CD14-positive monocyte (primary cell): ENCODE measurements at regions not wholly inside any gene's neighbourhood (a gene's known extent, or its start where the extent isn't known, plus 50 kb on each side); places are given as distances from the start of the nearest gene placed in this dataset.

ENCODE experiments used
- DNase-seq, 3 donors: peaks; one replicate each; pipeline ENCODE4 v3.0.0-alpha.2; 2011 to 2022
- H2AFZ ChIP-seq: 2 replicates; pipeline ENCODE4 v1.6.0; 2012; ENCODE audit warnings: mild to moderate bottlenecking, low read depth, low read length, inconsistent platforms; ENCODE audit not compliant: insufficient read depth, poor library complexity, severe bottlenecking
- H3K27ac ChIP-seq, 2 donors: 1 replicate in 1 of 2; 2 replicates in 1 of 2; pipeline ENCODE4 v1.5.1; 2012 to 2013; ENCODE audit warnings: low read length in 2 of 2, control low read depth in 1 of 2, inconsistent platforms in 1 of 2, low read depth in 1 of 2, mild to moderate bottlenecking in 1 of 2
- H3K27me3 ChIP-seq, 2 donors: one replicate each; pipeline versions ENCODE4 v1.6.0 to v1.6.1; 2011 to 2013; ENCODE audit warnings: low read length in 2 of 2; ENCODE audit not compliant: control insufficient read depth in 2 of 2, insufficient read depth in 2 of 2
- H3K36me3 ChIP-seq, 2 donors: replicated peaks in 1 of 2; 1 replicate in 1 of 2; 2 replicates in 1 of 2; pipeline versions ENCODE4 v1.5.1 to v1.6.1; 2012 to 2013; ENCODE audit warnings: low read length in 2 of 2, control low read depth in 1 of 2, inconsistent platforms in 1 of 2, mild to moderate bottlenecking in 1 of 2; ENCODE audit not compliant: insufficient read depth in 2 of 2, control insufficient read depth in 1 of 2
- H3K4me1 ChIP-seq, 2 donors: 1 replicate in 1 of 2; 2 replicates in 1 of 2; pipeline versions ENCODE4 v1.5.1 to v1.6.1; 2012 to 2013; ENCODE audit warnings: low read length in 2 of 2, control low read depth in 1 of 2, inconsistent platforms in 1 of 2, mild to moderate bottlenecking in 1 of 2, moderate library complexity in 1 of 2; ENCODE audit not compliant: insufficient read depth in 2 of 2, control insufficient read depth in 1 of 2
- H3K4me2 ChIP-seq: replicated peaks from 2 replicates; pipeline ENCODE3; 2012; ENCODE audit warnings: low read length, moderate library complexity, mild to moderate bottlenecking; ENCODE audit not compliant: poor library complexity, severe bottlenecking; ENCODE audit errors: extremely low read depth
- H3K4me3 ChIP-seq, 3 experiments: fragments of 200-600 bp in 1 of 3; sonication (generic) in 1 of 3; replicated peaks in 1 of 3; 1 replicate in 2 of 3; 2 replicates in 1 of 3; pipeline ENCODE4 v1.5.1; 2011 to 2013; ENCODE audit warnings: low read length in 3 of 3, mild to moderate bottlenecking in 3 of 3, control low read depth in 2 of 3, low read depth in 2 of 3, inconsistent platforms in 1 of 3, moderate library complexity in 1 of 3
- H3K79me2 ChIP-seq: 2 replicates; pipeline ENCODE4 v1.6.0; 2012; ENCODE audit warnings: mild to moderate bottlenecking, control low read depth, inconsistent platforms, low read length, moderate library complexity; ENCODE audit not compliant: insufficient read depth
- H3K9ac ChIP-seq: 2 replicates; pipeline ENCODE4 v1.6.0; 2017; ENCODE audit warnings: low read length, mild to moderate bottlenecking; ENCODE audit not compliant: insufficient read depth, poor library complexity, severe bottlenecking
- H3K9me3 ChIP-seq, 2 donors: replicated peaks in 1 of 2; 1 replicate in 1 of 2; 2 replicates in 1 of 2; pipeline versions ENCODE4 v1.5.1 to v1.6.1; 2012 to 2013; ENCODE audit warnings: low read length in 2 of 2, control low read depth in 1 of 2; ENCODE audit not compliant: control insufficient read depth in 1 of 2, insufficient read depth in 1 of 2
- H4K20me1 ChIP-seq: 2 replicates; pipeline ENCODE4 v1.6.0; 2012; ENCODE audit warnings: mild to moderate bottlenecking, low read length, control low read depth, moderate library complexity; ENCODE audit not compliant: insufficient read depth
- H3K27ac Mint-ChIP-seq, 7 donors: one replicate each; pipeline ENCODE4 v1.8.0; 2020; ENCODE audit warnings: mild to moderate bottlenecking in 7 of 7, mixed read lengths in 7 of 7, moderate library complexity in 6 of 7, inconsistent platforms in 2 of 7
- H3K27me3 Mint-ChIP-seq, 3 donors: one replicate each; pipeline ENCODE4 v1.8.0; 2021 to 2022; ENCODE audit warnings: low read depth in 3 of 3, mild to moderate bottlenecking in 3 of 3, mixed read lengths in 3 of 3, moderate library complexity in 3 of 3, inconsistent platforms in 1 of 3
- H3K36me3 Mint-ChIP-seq, 2 donors: one replicate each; pipeline ENCODE4 v1.8.0; 2020; ENCODE audit warnings: mixed read lengths in 2 of 2, inconsistent platforms in 1 of 2, mild to moderate bottlenecking in 1 of 2
- H3K4me1 Mint-ChIP-seq: one replicate; pipeline ENCODE4 v1.8.0; 2020; ENCODE audit warnings: mild to moderate bottlenecking, mixed read lengths
- H3K4me3 Mint-ChIP-seq, 2 donors: one replicate each; pipeline ENCODE4 v1.8.0; 2020; ENCODE audit warnings: mild to moderate bottlenecking in 2 of 2, mixed read lengths in 2 of 2, moderate library complexity in 1 of 2
- H3K9me3 Mint-ChIP-seq, 7 donors: one replicate each; pipeline ENCODE4 v1.8.0; 2020 to 2022; ENCODE audit warnings: mixed read lengths in 7 of 7, mild to moderate bottlenecking in 6 of 7, moderate library complexity in 6 of 7, inconsistent platforms in 2 of 7
- WGBS: methylation state at CpG from one replicate; pipeline ENCODE4 v1.1.5; 2013; ENCODE audit warnings: missing lambda C conversion rate; ENCODE audit not compliant: insufficient coverage; 5-methylcytosine and 5-hydroxymethylcytosine counted together
- intact Hi-C, 2 donors: fragments of 100-400 bp; cut with micrococcal nuclease; formaldehyde crosslinking; loops; one replicate each; pipeline versions ENCODE4 v1.15.0 to v1.15.1; 2023
- TF ChIP-seq, protein P1 (sequence below): fragments of 200-600 bp; IDR thresholded peaks from one replicate; pipeline ENCODE4 v1.8.0; 2022; ENCODE audit warnings: antibody characterized with exemption, mild to moderate bottlenecking

DNA sequence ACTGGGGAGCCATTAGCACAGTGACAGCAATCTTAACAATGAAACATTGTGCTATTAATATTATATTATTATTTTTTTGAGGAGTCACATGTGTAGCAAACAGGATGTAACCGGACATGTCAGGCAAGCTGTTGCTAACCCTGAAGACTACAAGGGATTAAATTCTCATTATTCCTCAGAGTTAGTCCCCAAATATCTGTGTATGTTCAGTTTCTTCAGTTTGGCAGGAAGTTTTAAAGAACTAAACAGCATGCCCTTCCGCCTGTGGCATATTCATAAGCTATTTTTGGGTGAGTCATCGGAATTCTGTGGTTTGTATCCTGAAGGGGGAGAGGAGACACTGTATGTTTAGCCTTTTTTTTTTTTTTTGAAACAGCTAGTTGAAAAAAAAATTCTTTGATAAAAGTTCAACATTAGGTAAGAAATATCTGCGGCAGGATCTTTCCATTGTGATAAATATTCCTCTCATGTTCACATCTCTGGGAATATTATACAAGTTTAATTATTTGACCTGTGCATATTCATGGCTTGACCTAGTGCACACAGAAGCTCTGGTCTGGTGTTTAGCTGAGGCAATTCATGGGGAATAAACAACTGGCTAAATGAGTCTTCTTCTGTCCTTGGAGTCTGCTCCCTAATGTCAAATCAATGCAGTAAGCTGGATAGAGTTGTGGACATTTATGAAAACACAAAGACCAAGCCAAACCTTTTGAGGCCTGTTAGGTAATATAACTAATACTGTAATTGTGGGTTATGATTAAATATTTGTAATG, 202.7 kb upstream of the CDKN2B start:
- Histone ChIP-seq H3K4me2 (peak overlapping the region; percentile 35), H4K20me1 (no peaks in the 10 kb centered on the region), H3K4me1 (peaks cover 15 to 21% of the 10 kb centered on the region in 2 donors), H3K27me3 (peaks cover 0 to 10% of the 10 kb centered on the region in 2 donors), H3K4me3 (peak overlapping the region in 1 of 3 experiments; percentile 26), H2AFZ (no peak overlapping the region), H3K9ac (no peak overlapping the region), H3K79me2 (no peaks in the 10 kb centered on the region), H3K36me3 (no peaks in the 10 kb centered on the region), H3K9me3 (no peaks in the 10 kb centered on the region), H3K27ac (no peak overlapping the region)
- TF ChIP-seq, protein P1, sequence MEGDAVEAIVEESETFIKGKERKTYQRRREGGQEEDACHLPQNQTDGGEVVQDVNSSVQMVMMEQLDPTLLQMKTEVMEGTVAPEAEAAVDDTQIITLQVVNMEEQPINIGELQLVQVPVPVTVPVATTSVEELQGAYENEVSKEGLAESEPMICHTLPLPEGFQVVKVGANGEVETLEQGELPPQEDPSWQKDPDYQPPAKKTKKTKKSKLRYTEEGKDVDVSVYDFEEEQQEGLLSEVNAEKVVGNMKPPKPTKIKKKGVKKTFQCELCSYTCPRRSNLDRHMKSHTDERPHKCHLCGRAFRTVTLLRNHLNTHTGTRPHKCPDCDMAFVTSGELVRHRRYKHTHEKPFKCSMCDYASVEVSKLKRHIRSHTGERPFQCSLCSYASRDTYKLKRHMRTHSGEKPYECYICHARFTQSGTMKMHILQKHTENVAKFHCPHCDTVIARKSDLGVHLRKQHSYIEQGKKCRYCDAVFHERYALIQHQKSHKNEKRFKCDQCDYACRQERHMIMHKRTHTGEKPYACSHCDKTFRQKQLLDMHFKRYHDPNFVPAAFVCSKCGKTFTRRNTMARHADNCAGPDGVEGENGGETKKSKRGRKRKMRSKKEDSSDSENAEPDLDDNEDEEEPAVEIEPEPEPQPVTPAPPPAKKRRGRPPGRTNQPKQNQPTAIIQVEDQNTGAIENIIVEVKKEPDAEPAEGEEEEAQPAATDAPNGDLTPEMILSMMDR, result no peak
- Mint-ChIP-seq H3K27ac (no peak overlapping the region), H3K27me3 (peaks cover 6 to 15% (median 15%) of the 10 kb centered on the region in 3 donors), H3K4me1 (peaks cover 18% of the 10 kb centered on the region), H3K9me3 (peaks cover 0 to 2% (median 0%) of the 10 kb centered on the region in 7 donors), H3K4me3 (peak overlapping the region in 1 of 2 donors; percentile 31), H3K36me3 (no peaks in the 10 kb centered on the region)
- peak; percentile 33 to 76 (median 44) for DNase-seq
- intact Hi-C loops, result no loop called here
- 0% methylated on average over 1 of the region's 4 CpGs for WGBS

GRCh38 chr9:22214021-22214420, 204.9 kb upstream of the CDKN2B start:
- no peak overlapping the region for H3K4me2 ChIP-seq
- no CpG with 5 or more reads among the region's 3 CpGs for WGBS
- no peak overlapping the region for H3K4me3 Mint-ChIP-seq

More at GRCh38 chr9:22214021-22214420, 204.9 kb upstream of the CDKN2B start:
- Mint-ChIP-seq H3K4me1 (peaks cover 13% of the 10 kb centered on the region), H3K27ac (no peak overlapping the region), H3K9me3 (peaks cover 0 to 2% (median 0%) of the 10 kb centered on the region in 7 donors), H3K27me3 (peaks cover 7 to 22% (median 19%) of the 10 kb centered on the region in 3 donors), H3K36me3 (no peaks in the 10 kb centered on the region)
- no peak for DNase-seq
- Histone ChIP-seq H3K9me3 (no peaks in the 10 kb centered on the region), H3K4me1 (peaks cover 13 to 16% of the 10 kb centered on the region in 2 donors), H3K27ac (no peak overlapping the region), H4K20me1 (no peaks in the 10 kb centered on the region), H2AFZ (no peak overlapping the region), H3K9ac (no peak overlapping the region), H3K36me3 (no peaks in the 10 kb centered on the region), H3K4me3 (no peak overlapping the region), H3K79me2 (no peaks in the 10 kb centered on the region), H3K27me3 (peaks cover 0 to 14% of the 10 kb centered on the region in 2 donors)
- TF ChIP-seq, protein P1, result no peak
- intact Hi-C loops, result no loop called here
